Fibroblast of the aortic adventitia (primary cell): ENCODE measurements at regions not wholly inside any gene's neighbourhood (a gene's known extent, or its start where the extent isn't known, plus 50 kb on each side); places are given as distances from the start of the nearest gene placed in this dataset.

Source experiments
- DNase-seq: peaks from one replicate; pipeline ENCODE4 v3.0.0-alpha.2; 2010; ENCODE audit warnings: low read depth
- H3K4me3 ChIP-seq: 2 replicates; pipeline ENCODE4 v1.5.1; 2011; ENCODE audit warnings: low read depth, mild to moderate bottlenecking, control low read depth, low read length, moderate library complexity
- CTCF ChIP-seq: IDR thresholded peaks from 2 replicates; pipeline ENCODE4 v1.5.1; 2011; ENCODE audit warnings: mild to moderate bottlenecking, low read length, control low read depth, inconsistent platforms; ENCODE audit not compliant: insufficient read depth

DNA sequence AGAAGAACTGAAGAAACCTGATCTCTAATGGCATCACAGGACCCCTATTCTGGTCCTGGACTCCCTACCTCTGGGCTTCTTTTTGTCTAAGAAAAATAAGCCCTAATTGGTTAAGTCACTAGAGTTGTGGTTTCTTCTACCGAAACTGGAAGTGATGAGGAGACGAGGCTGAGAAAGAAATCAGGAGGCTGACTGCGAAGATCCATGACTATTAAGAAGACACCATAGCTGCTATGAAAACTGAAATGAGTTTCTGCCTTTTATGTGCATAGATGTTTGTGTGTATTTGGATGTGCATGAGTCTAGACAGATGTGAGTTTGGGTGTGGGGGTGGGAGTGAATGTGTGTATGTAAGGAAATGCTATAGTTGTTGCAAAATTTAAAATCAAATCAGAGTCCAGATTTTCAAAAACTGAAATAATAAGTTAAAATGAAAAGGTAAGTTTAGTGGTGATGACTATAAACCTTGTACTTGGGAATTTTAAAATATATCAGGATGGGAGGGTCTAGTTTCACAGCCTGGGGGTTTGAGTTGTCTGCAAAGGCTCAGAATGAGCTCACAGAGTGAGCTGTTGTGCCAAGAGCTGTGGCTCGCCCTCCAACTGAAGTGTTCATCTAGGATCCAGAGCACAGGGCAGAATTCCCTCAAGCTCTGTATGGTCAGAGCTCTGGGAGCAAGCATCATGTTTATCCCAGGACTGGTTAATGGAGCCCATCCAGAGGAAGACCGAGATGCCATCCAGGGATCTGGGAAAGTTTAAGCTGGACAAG lies 94.9 kb downstream of the VCPKMT start:
- no peak overlapping the region for H3K4me3 ChIP-seq
- TF ChIP-seq CTCF: no peak
- no peak for DNase-seq

DNA sequence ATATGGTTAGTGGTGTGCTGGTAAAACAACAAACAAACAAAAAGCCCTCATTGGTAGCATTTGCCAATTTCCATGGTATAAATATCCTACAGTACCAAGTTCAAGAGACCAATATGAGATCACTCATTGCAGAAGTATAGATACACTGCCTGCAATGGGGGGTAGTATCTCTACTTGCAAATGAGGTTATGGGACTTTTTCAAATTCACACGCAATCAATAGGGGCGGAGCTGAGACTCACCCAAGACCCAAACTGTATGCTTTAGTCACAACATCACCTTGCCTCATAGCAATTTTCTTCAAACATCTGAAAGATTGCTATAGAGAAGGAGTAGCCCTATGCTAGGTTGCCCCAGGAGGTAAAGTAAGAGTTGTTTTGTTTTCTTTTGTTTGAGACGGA lies 93.7 kb downstream of the VCPKMT start:
- DNase-seq: no peak
- no peak for TF ChIP-seq CTCF
- no peak overlapping the region for H3K4me3 ChIP-seq

DNA sequence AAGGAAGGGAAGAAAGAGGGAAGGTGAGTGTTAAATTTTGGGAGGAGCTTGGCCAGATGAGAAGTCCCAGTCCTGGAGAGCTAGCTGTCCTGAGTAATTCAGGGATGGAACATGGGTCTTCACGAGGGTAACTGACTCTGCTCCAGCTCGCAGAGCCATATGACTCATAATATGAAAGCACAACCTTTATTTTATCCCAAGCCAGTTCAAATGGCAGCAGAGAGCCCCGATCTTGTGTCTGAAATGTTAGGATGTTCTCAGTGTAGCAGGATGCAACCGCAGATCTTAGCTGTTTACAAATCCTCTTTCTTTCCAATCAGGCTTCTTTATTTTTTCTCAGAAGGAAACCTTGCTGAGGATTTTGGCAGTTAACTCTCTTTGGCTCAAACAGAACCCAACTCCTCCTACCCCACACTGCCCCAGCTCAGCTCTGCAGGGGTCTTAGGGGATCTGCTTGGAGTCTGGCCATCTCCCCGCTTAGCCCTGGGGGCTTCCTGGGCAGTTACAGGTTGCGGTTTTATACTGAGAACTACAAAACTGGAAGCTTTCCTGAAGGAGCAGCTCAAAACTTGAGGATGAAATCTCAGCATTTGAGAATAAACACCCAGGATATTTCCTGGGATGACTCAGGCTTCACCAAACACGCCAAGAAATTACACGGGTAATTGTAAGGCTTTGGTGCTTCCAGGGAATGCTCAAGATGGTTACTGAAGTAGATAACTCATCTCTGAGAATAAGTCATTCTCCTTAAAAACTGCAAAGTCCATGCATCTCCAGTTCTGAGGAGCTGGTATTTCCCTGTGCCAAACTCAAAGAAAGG lies 92.5 kb downstream of the VCPKMT start:
- H3K4me3 ChIP-seq: peak overlapping the region; percentile 53
- peak; percentile 91 for DNase-seq

DNA sequence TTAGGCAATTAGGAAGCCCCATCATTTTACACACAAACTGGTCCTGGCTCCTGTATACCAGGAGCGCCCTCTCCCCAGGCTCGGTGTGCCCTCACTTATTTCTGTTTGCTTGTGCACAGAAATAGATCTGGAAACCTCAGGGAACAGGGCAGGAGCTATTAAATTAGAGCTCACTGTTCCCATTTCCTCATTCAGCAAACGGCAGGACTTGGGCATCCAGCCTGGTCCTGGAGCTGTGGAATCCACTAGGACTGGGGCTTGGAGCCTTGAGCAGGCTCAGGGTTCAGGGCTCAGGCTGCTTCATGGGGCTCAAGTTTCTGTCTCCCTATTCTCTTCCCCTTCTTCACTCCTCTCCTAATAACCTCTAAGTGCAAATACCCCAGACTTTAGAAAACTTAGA lies 91.3 kb downstream of the VCPKMT start:
- DNase-seq: no peak
- no peak overlapping the region for H3K4me3 ChIP-seq
- no peak for TF ChIP-seq CTCF

More for the DNA sequence above, 92.5 kb downstream of the VCPKMT start:
- no peak for TF ChIP-seq CTCF

GRCh38 chr14:50025776-50026175 lies 90.6 kb downstream of the VCPKMT start:
- no peak for TF ChIP-seq CTCF
- H3K4me3 ChIP-seq: no peak overlapping the region
- no peak for DNase-seq

- DNase-seq: no peak
- no peak for TF ChIP-seq CTCF
- no peak overlapping the region for H3K4me3 ChIP-seq
These were observed 90.0 kb downstream of the VCPKMT start for GRCh38 chr14:50026396-50026795.
